HG02852 (cell line): ENCODE measurements at regions not wholly inside any gene's neighbourhood (a gene's known extent, or its start where the extent isn't known, plus 50 kb on each side); places are given as distances from the start of the nearest gene placed in this dataset.

Experiments
- ATAC-seq: cut with Tn5 transposase; IDR thresholded peaks from one replicate; pipeline ENCODE4 v1.9.1; 2021; ENCODE audit warnings: mild to moderate bottlenecking, moderate library complexity; ENCODE audit not compliant: unreplicated experiment

- ATAC-seq = no peak
Observed at GRCh38 chr5:3734632-3735031, 139.0 kb downstream of the IRX1 start.

- no peak for ATAC-seq
Observed at GRCh38 chr5:3736466-3736865, 140.8 kb downstream of the IRX1 start.

GRCh38 chr5:3736926-3737325, 141.3 kb downstream of the IRX1 start:
- ATAC-seq = no peak

GRCh38 chr5:3738919-3739318, 143.3 kb downstream of the IRX1 start:
- no peak for ATAC-seq

DNA sequence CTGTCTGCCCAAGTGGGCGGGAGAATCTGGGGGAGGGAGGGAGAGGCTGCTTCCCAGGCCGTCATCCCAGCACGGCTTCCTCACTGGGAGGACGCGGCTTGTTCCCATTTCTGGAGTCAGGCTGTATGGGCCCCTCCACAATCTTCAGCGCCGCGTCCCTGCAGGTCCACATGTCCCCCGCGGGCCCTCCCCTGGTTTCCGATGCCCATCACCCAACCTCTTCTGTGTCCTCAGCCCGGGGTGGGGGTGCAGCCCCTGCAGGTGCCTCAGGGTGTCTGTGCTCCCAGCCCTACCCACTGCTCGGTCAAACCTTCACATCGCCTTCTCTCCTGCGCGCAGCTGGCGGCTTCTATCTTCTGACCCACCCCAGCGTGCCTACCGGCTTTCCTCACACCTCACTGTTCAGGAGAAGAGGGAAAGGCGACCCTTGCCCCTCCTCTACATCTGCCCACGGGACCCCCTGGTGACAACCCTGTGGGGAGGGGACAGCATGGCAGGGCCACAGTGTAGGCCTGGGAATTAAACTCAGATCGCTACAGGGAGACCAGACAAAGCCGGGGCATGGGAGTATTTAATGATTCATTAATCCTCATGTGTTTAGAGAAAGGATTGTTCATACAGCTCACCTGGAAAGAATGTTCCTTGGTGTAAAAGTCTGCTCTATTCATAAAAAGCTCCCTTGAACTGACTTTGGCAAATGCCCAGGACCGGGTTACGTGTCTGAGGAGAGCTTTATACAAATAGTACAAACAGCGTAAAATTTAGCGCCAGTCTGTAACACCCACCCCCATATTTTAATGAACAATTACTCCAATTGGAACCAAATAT, 145.1 kb downstream of the IRX1 start:
- ATAC-seq = no peak

DNA sequence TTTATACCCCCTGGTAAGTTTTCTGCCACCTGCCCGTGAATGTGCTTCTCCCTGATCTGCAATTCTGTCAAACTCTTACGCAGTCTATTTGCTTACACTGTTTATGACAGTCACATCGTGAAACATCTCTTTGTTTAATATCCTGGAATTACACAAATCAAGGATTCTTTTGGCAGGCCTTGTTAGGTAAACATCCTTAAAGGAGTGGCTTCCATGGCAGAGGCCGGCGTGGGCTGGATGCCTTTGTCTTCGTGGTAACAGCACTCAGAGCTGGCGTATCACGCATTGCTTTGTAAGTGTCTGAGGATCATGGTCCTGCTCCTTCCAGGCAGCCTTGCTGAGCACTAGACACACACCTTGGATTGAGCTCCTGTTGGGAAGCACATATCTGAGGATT, 145.7 kb downstream of the IRX1 start:
- ATAC-seq = no peak

- no peak for ATAC-seq
Observed at GRCh38 chr5:3742750-3743149, 147.1 kb downstream of the IRX1 start.

DNA sequence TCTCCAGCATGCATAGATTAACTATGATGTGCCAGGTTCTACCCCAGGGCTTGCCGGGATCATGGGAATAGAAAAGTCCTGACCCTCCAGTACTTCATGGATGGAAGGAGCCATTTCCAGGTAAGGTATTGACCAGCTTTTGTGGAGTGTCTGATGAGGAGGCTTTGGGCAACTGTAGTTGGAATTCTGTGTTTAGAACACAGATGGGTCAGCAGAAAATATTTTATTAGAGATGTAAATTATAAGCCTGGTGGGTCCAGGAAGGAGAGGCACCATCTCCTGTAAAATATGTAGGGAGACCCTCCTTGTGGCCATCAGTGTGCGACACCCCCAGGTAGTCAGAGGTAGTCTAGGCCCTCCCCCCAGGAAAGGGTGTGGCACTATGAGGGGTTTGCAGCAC, 156.2 kb downstream of the IRX1 start:
- ATAC-seq = no peak

DNA sequence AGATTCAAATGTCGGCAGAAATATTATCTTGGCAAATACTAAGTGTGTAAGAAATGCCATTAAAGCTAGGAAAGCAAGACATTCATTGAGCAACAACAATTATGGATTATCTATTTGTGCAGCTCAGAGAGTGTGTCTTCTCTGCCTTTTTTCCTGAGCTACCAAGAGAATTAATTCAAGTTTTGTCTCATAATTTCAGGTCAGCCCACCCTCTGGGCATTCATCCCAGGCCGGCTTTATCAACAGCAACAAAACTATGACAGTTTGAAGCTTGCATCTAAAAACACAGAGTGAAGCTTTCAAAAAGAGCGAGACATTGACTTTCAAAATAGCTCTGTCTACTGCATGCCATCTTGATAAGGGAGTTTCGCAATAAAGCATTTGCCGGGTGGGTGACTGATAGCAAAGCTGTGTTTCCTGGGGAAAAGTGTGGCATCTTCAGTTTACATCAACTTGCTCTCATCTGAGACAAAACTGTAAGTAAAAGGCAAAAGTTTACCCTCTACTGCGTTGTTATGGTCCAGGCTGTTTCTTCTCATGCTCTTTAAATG, 182.4 kb downstream of the IRX1 start:
- ATAC-seq = no peak

- ATAC-seq = no peak
Observed at GRCh38 chr5:3778945-3779344, 183.3 kb downstream of the IRX1 start.

- no peak for ATAC-seq
Observed at GRCh38 chr5:3780278-3780677, 184.6 kb downstream of the IRX1 start.

GRCh38 chr5:3780907-3781306, 185.3 kb downstream of the IRX1 start:
- ATAC-seq = no peak

DNA sequence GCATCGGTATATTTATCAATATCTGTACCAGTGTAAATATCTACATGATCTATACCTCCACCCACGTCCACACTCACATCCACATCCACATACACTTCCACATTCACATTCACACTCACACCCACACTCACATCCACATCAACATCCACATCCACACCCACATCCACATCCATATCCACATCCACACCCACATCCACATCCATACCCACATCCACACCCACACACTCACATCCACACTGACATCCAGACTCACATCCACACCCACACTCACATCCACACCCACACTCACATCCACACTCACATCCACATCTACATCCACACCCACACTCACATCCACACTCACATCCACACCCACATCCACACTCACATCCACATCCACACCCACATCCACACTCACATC, 189.2 kb downstream of the IRX1 start:
- ATAC-seq = no peak

DNA sequence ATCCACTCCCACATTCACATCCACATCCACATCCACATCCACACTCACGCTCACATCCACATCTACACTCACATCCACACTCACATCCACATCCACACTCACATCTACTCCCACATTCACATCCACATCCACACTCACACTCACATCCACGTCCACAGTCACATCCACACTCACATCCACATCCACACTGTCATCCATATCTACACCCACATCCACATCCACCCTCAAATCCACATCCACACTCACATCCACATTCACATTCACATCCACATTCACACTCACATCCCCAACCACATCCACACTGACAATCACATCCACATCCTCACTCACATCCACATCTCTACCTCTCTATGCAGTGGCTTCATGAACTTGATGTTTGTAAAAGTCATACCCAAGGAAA, 190.5 kb downstream of the IRX1 start:
- ATAC-seq = no peak

GRCh38 chr5:3786891-3787430, 191.3 kb downstream of the IRX1 start:
- ATAC-seq = no peak

- ATAC-seq = no peak
Observed at GRCh38 chr5:3787604-3788003, 192.0 kb downstream of the IRX1 start.

- no peak for ATAC-seq
Observed at GRCh38 chr5:3789519-3790193, 194.0 kb downstream of the IRX1 start.

DNA sequence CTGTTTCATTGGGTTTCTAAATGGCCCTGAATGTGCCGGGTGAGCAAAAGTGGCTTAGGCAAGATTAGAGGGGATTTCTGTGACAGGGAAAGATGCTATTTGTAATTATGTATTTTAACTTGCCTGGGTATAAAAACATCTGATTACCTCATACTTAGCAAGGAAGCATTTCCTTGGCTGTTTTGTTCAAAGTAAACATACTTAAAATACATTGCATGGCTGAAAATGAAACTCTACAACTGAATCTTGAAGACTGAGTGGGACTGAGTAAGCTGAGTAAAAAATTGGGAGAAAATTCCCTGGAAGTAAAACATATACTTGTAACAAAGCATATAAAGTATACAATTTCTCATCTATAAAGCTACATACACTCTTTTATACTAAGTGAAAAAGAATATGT, 197.5 kb downstream of the IRX1 start:
- no peak for ATAC-seq

DNA sequence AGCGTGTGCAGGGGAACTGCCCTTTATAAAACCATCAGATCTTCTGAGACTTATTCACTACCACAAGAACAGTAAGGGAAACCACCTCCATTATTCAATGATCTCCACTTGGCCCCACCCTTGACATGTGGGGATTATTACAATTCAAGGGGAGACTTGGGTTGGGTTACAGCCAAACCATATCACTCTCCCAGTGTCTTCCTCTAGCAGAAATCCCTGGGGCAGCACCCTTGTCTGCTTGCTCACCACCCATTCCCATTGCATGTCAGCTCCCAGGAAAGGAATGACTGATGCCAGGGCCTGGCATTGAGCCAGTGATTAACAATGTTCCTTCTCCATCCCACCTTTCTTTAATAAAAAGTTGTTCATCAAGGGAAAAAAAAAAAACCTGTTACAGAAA, 199.0 kb downstream of the IRX1 start:
- no peak for ATAC-seq

- no peak for ATAC-seq
Observed at GRCh38 chr5:3796736-3797135, 201.1 kb downstream of the IRX1 start.

DNA sequence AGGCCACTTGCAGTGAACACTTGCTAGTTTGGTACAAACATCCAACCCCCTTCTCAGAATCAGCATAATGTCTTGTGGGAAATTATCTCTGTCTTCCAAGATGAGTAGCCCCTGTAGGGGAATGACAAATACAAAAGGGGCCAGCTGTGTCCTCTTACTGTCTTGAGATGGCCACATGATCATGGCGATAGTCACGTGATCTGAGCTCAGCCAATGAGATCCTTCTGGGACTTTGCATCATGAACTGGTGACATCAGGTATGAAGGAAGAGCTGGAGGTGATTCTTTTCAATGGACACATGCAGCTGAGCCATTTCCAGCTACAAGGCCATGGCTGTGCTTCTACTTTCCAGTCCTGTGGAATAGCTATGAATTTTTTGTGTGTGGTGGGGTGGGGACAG, 206.3 kb downstream of the IRX1 start:
- ATAC-seq = no peak

GRCh38 chr5:3809455-3809854, 213.8 kb downstream of the IRX1 start:
- ATAC-seq = no peak
